GM19238 (cell line): ENCODE measurements at regions not wholly inside any gene's neighbourhood (a gene's known extent, or its start where the extent isn't known, plus 50 kb on each side); places are given as distances from the start of the nearest gene placed in this dataset.
"Not testable (repeated sequence)": the region's sequence is repeated elsewhere in the genome, so short reads cannot be mapped to it uniquely, and the experiment has no call there.

Experiments used
- DNase-seq: peaks from one replicate; pipeline ENCODE4 v3.0.0; 2011; ENCODE audit warnings: low spot score; ENCODE audit not compliant: insufficient read length

DNA sequence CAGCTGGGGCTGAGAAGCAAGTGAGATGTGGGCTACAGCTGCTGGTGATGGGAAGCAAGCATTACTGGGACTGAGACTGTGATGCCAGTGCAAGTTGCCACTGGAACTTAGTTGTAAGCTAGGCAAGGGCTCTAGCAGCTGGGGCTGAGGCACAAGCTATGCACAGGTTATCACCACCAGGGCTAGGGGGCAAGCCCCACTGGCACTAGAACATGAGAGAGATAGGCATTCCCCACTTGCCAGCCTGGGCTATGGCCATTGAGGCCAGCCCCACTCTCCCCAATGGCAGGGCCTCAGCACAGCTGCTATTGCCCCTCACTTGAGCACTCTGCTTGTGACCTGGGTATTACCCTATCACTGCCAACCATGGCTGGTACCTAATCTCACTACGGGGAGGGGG, 130.8 kb upstream of the SMIM31 start:
- DNase-seq = no peak

DNA sequence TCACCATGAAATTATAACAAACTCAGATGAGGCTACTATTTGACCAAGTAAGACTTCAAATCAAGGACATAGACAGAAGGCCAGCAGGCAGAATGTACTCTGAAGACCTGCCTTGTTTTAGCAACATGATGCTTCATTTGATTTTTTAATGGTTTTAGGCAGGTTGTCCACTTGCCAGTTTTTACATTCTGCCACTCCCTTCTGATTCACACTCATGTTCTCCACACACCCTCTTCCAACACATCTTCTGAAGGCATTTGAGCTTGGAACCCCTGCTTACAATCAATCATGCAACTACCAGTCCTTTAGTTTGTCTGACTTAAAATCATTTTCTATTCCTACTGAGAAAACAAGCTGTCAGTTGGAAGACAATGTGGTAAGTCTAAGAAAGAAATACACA, 114.9 kb upstream of the SMIM31 start:
- no peak for DNase-seq

DNA sequence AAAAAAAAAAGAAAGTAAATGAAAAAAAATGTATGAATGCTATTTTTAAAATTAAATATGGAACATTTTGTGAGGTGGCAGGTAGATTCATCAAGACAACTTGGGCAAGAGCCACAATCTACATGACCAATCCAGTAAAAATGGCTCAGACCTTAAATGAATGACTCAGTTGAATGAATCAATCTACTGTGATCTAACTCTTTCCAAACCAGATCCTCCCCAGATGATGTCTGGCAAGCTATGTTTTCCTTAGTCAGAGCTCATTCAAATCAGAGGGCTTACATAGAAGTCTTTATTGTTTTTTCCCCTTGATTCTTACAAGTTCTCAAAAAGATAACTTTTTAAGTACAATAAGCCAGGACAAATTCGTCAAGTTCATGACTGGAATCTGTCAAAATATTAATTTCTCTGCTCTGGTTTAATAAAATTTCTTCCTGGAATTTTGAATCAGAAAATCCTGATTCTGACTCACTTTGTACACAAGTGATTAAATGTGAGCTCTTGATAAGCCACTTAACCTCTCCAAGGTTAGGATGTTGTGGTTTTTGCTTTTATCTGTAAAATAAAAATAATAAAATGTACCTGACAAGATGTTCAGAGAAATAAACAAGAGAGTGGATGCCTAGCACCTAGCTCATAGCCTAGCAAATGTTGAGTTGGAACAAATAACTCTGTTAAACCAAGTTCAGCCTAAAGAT, 105.6 kb upstream of the SMIM31 start:
- no peak for DNase-seq

DNA sequence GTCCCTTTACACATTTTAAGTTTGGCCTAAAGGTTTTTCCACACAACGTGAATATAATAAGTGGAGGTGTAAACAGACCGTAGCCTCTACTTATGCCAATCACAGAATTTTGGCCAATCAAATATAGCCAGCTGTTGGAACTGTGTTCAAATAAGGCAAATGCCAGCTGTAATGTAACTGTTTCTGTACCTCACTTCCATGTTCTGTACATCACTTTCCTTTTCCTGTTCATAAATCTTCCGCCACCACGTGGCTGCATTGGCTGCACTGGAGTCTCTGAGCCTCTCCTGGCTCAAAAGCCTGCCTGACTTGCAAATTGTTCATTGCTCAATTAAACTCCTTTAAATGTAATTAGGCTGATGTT, 105.1 kb upstream of the SMIM31 start:
- DNase-seq = no peak

DNA sequence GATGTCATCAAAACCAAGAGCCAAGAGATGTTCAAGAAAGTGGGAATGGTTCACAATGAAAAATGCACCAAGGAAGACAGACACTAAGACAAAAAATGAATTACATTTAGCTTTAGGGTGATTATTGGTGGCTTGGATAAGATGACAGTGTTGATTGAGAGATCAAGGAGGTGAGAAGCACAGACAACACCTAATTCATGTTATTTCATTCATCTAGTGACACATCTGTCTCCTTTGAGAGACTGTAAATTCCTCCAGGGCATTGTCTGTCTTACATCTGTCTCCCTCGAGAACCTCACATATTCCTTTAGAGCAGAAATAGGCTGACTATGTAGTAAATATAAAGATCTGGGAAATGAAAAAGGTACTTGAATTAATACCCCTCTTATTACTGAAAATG, 94.2 kb upstream of the SMIM31 start:
- DNase-seq = no peak

DNA sequence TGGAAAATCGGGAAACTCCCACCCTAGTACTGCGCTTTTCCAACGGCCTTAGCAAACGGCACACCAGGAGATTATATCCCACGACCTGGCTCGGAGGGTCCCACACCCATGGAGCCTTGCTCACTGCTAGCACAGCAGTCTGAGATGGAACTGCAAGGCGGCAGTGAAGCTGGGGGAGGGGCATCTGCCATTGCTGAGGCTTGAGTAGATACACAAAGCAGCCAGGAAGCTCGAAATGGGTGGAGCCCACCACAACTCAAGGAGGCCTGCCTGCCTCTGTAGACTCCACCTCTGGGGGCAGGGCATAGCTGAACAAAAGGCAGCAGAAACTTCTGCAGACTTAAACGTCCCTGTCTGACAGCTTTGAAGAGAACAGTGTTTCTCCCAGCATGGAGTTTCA, 77.8 kb upstream of the SMIM31 start:
- not testable (repeated sequence) for DNase-seq

DNA sequence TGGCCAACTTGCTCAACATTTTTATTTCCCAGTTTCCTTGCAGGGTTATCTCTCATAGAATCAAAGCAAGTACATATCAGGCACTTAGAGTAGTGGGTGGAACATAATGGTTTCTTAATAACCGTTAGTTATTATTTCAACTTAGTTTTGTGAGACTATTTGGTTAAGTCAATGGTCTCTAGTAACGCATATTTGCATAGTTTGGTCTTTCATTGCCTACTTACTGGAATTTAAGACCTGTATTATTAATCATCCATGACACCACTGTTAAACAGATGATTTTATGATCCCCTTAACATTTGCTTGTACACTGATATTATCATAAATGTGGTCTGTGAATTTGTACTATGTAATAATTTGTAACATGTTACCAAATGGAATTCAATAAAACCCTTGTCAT, 70.9 kb upstream of the SMIM31 start:
- no peak for DNase-seq

DNA sequence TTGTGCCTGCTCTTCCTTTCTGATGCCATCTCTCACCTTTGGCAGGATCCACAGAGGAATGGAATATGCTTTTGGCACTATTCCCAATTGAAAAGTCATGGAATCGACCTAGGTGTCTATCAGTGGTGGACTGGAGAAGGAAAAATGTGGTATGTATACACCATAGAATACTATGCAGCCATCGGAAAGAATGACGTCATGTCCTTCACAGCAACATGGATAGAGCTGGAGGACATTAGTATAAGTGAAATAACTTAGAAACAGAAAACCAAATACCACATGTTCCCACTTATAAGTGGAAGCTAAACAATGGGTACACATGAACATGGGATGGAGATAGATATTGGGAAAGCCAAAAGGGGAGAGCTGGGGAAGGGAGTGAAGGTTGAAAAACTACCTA, 58.3 kb upstream of the SMIM31 start:
- DNase-seq = no peak

DNA sequence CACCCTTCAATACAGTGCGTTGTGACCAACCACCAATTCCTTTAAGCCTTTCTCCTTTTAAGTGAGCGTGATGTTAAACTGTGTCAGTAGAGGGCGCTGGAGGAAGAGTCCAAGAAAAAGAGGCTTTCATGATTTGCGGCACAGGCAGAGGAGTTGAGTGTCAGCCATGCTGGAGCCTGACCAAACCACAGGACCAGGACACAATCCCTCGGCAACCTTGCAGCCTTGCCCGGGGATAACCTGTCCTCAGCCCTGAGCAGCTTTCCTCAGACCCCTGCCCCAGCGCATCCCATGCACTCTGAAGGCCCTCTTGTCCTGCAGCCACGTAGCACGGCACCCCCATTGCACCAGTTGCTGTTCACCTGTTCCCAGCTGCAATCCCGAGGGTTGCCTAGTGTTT, 53.5 kb upstream of the SMIM31 start:
- no peak for DNase-seq

DNA sequence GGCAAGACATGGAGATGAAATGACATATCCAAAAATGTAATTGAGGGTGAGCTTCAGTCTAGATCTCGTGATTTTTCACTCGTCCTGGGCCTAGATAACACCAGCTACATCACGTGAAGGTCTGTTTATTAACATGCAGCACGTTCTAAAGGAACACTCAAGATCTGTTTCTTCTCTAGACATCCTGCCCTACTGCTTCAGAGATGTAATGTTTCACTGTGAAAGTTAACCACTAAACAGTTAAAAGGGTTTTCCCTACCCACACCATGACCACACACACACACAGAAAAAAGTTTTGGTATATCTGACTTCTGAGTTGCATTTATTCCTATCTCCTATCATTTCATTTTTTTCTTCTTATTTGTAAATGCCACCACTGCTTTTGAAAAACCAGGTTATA, 52.3 kb upstream of the SMIM31 start:
- DNase-seq = no peak
